ENCODE measurements at regions not wholly inside any gene's neighbourhood (a gene's known extent, or its start where the extent isn't known, plus 50 kb on each side); places are given as distances from the start of the nearest gene placed in this dataset.

DNA sequence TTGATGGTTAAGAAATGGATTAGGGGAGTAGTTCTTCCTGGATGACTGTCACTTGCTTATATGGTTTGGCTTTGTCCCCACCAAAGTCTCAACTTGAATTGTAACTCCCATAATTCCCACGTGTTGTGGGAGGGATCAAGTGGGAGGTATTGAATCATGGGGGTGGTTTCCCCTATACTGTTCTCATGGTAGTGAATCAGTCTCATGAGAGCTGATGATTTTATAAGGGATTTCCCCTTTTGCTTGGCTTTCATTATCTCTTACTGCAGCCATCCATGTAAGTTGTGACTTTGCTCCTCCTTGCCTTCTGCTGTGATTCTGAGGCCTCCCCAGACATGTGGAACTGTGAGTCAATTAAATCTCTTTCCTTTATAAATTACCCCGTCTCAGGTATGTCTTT, 1621.1 kb downstream of the MRPL39 start (continued):
- TF ChIP-seq, protein P1, sequence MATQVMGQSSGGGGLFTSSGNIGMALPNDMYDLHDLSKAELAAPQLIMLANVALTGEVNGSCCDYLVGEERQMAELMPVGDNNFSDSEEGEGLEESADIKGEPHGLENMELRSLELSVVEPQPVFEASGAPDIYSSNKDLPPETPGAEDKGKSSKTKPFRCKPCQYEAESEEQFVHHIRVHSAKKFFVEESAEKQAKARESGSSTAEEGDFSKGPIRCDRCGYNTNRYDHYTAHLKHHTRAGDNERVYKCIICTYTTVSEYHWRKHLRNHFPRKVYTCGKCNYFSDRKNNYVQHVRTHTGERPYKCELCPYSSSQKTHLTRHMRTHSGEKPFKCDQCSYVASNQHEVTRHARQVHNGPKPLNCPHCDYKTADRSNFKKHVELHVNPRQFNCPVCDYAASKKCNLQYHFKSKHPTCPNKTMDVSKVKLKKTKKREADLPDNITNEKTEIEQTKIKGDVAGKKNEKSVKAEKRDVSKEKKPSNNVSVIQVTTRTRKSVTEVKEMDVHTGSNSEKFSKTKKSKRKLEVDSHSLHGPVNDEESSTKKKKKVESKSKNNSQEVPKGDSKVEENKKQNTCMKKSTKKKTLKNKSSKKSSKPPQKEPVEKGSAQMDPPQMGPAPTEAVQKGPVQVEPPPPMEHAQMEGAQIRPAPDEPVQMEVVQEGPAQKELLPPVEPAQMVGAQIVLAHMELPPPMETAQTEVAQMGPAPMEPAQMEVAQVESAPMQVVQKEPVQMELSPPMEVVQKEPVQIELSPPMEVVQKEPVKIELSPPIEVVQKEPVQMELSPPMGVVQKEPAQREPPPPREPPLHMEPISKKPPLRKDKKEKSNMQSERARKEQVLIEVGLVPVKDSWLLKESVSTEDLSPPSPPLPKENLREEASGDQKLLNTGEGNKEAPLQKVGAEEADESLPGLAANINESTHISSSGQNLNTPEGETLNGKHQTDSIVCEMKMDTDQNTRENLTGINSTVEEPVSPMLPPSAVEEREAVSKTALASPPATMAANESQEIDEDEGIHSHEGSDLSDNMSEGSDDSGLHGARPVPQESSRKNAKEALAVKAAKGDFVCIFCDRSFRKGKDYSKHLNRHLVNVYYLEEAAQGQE (IDR thresholded peaks at IDR 0.05), result no peak

DNA sequence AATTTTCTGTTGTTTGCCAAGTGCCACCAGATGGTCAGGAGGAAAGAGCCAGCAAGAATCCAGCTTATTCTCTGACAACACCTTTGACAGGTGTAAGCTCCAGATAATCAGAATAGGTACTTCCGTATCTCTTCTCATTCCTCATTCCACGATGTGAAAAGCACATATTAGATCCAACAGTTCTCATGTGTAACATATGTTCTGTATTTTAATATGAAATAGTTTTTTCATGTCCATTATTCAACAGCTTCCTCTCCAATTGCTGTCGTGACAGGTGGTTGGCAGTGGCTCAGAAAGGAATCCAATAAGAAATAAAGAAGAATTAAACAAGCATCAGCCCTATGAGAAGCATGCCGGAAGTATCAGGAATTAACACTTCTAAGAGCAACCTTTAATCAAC, 1624.7 kb downstream of the MRPL39 start:
- no peak overlapping the region for H3K27ac ChIP-seq (ENCODE audit: low read depth in 1 of 2, low read length in 2 of 2)
- H3K27me3 ChIP-seq (ENCODE audit: control insufficient read depth in 4 of 4, insufficient read depth in 4 of 4, low read length in 3 of 4), result no peaks in the 10 kb centered on the region
- no peak overlapping the region for H3K9ac ChIP-seq (ENCODE audit: low read depth in 1 of 2, low read length in 2 of 2)
- 72% methylated on average over 4 of the region's 4 CpGs for WGBS
- DNase-seq (ENCODE audit: low spot score), result no peak
- H3K9me3 ChIP-seq (ENCODE audit: control insufficient read depth in 4 of 4, low read length in 3 of 4), result no peaks in the 10 kb centered on the region
- H3K4me1 ChIP-seq (ENCODE audit: control insufficient read depth in 4 of 4, insufficient read depth in 4 of 4, low read length in 3 of 4), result no peaks in the 10 kb centered on the region
- H3K4me3 ChIP-seq (ENCODE audit: low read depth in 1 of 3, low read length in 3 of 3), result no peak overlapping the region
- no peaks in the 10 kb centered on the region for H3K36me3 ChIP-seq (ENCODE audit: control insufficient read depth in 4 of 4, insufficient read depth in 3 of 4, low read depth in 1 of 4, low read length in 3 of 4)
- no peak for TF ChIP-seq RAD21 (IDR thresholded peaks at IDR 0.05)
- no peak for TF ChIP-seq NR2F2 (IDR thresholded peaks at IDR 0.05)

DNA sequence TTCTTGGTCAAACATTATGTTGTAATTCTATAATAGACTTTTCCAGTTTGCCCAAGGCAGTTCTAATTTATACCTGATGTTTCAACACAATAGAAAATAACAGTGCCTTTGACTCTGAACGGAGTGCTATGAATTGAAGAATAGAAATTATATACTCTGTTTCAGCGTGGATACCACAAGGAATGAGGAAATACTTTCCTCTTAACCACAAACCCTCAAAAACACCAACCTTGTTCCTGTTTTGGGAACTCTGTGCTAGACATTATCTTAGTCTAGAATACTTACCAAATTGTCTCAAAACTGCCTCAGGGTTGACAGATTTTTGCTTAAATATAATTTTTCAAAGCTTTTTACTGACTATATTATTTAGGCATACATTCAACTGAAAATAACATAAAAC, 1629.3 kb downstream of the MRPL39 start:
- Histone ChIP-seq H3K9me3 (ENCODE audit: control insufficient read depth in 4 of 4, low read length in 3 of 4) (no peaks in the 10 kb centered on the region), H3K27ac (ENCODE audit: low read depth in 1 of 2, low read length in 2 of 2) (no peak overlapping the region), H3K9ac (ENCODE audit: low read depth in 1 of 2, low read length in 2 of 2) (no peak overlapping the region), H3K27me3 (ENCODE audit: control insufficient read depth in 4 of 4, insufficient read depth in 4 of 4, low read length in 3 of 4) (no peaks in the 10 kb centered on the region), H3K4me1 (ENCODE audit: control insufficient read depth in 4 of 4, insufficient read depth in 4 of 4, low read length in 3 of 4) (no peaks in the 10 kb centered on the region), H3K4me3 (ENCODE audit: low read depth in 1 of 3, low read length in 3 of 3) (no peak overlapping the region), H3K36me3 (ENCODE audit: control insufficient read depth in 4 of 4, insufficient read depth in 3 of 4, low read depth in 1 of 4, low read length in 3 of 4) (no peaks in the 10 kb centered on the region)
- no peak for DNase-seq (ENCODE audit: low spot score)
- TF ChIP-seq HNF4A (conservative IDR thresholded peaks at IDR 0.05) (no peak), GABPA (IDR thresholded peaks at IDR 0.05 in 1 of 2, conservative IDR thresholded peaks at IDR 0.05 in 1 of 2) (no peak), FOXA2 (IDR thresholded peaks at IDR 0.05) (no peak), JUND (IDR thresholded peaks at IDR 0.05) (no peak), SP1 (IDR thresholded peaks at IDR 0.05) (no peak), HNF4G (IDR thresholded peaks at IDR 0.05) (no peak), MAX (IDR thresholded peaks at IDR 0.05) (no peak), NR2F2 (IDR thresholded peaks at IDR 0.05) (no peak), FOXA1 (IDR thresholded peaks at IDR 0.05) (no peak), RXRA (IDR thresholded peaks at IDR 0.05) (no peak), EGR1 (IDR thresholded peaks at IDR 0.05; ENCODE audit: low read depth in 2 of 2) (no peak), TAF1 (conservative IDR thresholded peaks at IDR 0.05) (no peak), RAD21 (IDR thresholded peaks at IDR 0.05) (no peak), CTCF (IDR thresholded peaks at IDR 0.05; ENCODE audit: low read depth, low read length, missing input control) (no peak), YY1 (IDR thresholded peaks at IDR 0.05) (no peak)
- TF ChIP-seq, protein P2, sequence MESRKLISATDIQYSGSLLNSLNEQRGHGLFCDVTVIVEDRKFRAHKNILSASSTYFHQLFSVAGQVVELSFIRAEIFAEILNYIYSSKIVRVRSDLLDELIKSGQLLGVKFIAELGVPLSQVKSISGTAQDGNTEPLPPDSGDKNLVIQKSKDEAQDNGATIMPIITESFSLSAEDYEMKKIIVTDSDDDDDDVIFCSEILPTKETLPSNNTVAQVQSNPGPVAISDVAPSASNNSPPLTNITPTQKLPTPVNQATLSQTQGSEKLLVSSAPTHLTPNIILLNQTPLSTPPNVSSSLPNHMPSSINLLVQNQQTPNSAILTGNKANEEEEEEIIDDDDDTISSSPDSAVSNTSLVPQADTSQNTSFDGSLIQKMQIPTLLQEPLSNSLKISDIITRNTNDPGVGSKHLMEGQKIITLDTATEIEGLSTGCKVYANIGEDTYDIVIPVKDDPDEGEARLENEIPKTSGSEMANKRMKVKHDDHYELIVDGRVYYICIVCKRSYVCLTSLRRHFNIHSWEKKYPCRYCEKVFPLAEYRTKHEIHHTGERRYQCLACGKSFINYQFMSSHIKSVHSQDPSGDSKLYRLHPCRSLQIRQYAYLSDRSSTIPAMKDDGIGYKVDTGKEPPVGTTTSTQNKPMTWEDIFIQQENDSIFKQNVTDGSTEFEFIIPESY (IDR thresholded peaks at IDR 0.05), result no peak
- TF ChIP-seq, protein P3, sequence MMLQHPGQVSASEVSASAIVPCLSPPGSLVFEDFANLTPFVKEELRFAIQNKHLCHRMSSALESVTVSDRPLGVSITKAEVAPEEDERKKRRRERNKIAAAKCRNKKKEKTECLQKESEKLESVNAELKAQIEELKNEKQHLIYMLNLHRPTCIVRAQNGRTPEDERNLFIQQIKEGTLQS (IDR thresholded peaks at IDR 0.05), result no peak
- TF ChIP-seq, protein P1 (IDR thresholded peaks at IDR 0.05), result no peak
- WGBS, result 51% methylated on average over 2 of the region's 2 CpGs
